ENCODE measurements at regions not wholly inside any gene's neighbourhood (a gene's known extent, or its start where the extent isn't known, plus 50 kb on each side); places are given as distances from the start of the nearest gene placed in this dataset.
"Not testable (repeated sequence)": the region's sequence is repeated elsewhere in the genome, so short reads cannot be mapped to it uniquely, and the experiment has no call there.

- WGBS, 2 donors = 81 to 86% methylated on average over 2 of the region's 2 CpGs
- intact Hi-C loops (cut with DNase I; ENCODE audit: low total_unique reads) = no loop called here
- TF ChIP-seq CTCF (IDR thresholded peaks at IDR 0.05) (no peak), POLR2A (IDR thresholded peaks at IDR 0.05) (no peak)
Observed at GRCh38 chr2:195570329-195570728, 86.7 kb upstream of the SLC39A10 start.

GRCh38 chr2:195569255-195569654 lies 87.8 kb upstream of the SLC39A10 start:
- TF ChIP-seq POLR2A (IDR thresholded peaks at IDR 0.05) (no peak), CTCF (IDR thresholded peaks at IDR 0.05) (no peak)
- intact Hi-C loops (cut with DNase I; ENCODE audit: low total_unique reads) = no loop called here
- no peak for DNase-seq (ENCODE audit: low spot score in 2 of 2)
- 84 to 87% methylated on average over 3 of the region's 3 CpGs for WGBS, 2 donors
- no peak overlapping the region for H3K4me3 ChIP-seq (ENCODE audit: low read depth, poor library complexity, severe bottlenecking)

More at GRCh38 chr2:195570329-195570728, 86.7 kb upstream of the SLC39A10 start:
- no peak for DNase-seq (ENCODE audit: low spot score in 2 of 2)
- H3K4me3 ChIP-seq (ENCODE audit: low read depth, poor library complexity, severe bottlenecking) = no peak overlapping the region

GRCh38 chr2:195564625-195565135 lies 92.3 kb upstream of the SLC39A10 start:
- DNase-seq (ENCODE audit: low spot score in 2 of 2); H3K4me3 ChIP-seq (ENCODE audit: low read depth, poor library complexity, severe bottlenecking); intact Hi-C loops (cut with DNase I; ENCODE audit: low total_unique reads): not testable (repeated sequence)
- WGBS, 2 donors = 74 to 82% methylated on average over 8 of the region's 8 CpGs

- TF ChIP-seq POLR2A (IDR thresholded peaks at IDR 0.05) (no peak), CTCF (IDR thresholded peaks at IDR 0.05) (no peak)
- 74 to 76% methylated on average over 12 of the region's 12 CpGs for WGBS, 2 donors
- no peak overlapping the region for H3K4me3 ChIP-seq (ENCODE audit: low read depth, poor library complexity, severe bottlenecking)
- no peak for DNase-seq (ENCODE audit: low spot score in 2 of 2)
- intact Hi-C loops (cut with DNase I; ENCODE audit: low total_unique reads) = no loop called here
Observed at GRCh38 chr2:195563857-195564512, 93.0 kb upstream of the SLC39A10 start.

GRCh38 chr2:195562570-195563566 lies 94.2 kb upstream of the SLC39A10 start:
- no peak overlapping the region for H3K4me3 ChIP-seq (ENCODE audit: low read depth, poor library complexity, severe bottlenecking)

More at GRCh38 chr2:195562570-195563566, 94.2 kb upstream of the SLC39A10 start:
- DNase-seq (ENCODE audit: low spot score in 2 of 2) = no peak
- intact Hi-C loops (cut with DNase I; ENCODE audit: low total_unique reads) = no loop called here
- 75 to 86% methylated on average over 24 to 28 of the region's 28 CpGs for WGBS, 2 donors
- TF ChIP-seq POLR2A (IDR thresholded peaks at IDR 0.05) = no peak
- TF ChIP-seq CTCF (IDR thresholded peaks at IDR 0.05) = no peak

All from lower leg skin (tissue), 4 donors.